Caco-2 (cell line): ENCODE measurements at regions not wholly inside any gene's neighbourhood (a gene's known extent, or its start where the extent isn't known, plus 50 kb on each side); places are given as distances from the start of the nearest gene placed in this dataset.

Source experiments
- BruUV-seq: library from RNA; stranded (reverse); fragments of 400-500 nt; replicated peaks from 2 replicates; lab custom pipeline; 2021; lab: Mats Ljungman, UMichigan
- CTCF ChIA-PET: fragments of 300-600 bp; sonication (Branson Sonifier 250); formaldehyde crosslinking; loops from one replicate; lab custom pipeline; 2022; ENCODE audit warnings: antibody characterized with exemption; lab: Charles Lee
- POLR2A ChIA-PET: fragments of 300-600 bp; sonication (Branson Sonifier 250); formaldehyde crosslinking; loops from one replicate; lab custom pipeline; 2022; ENCODE audit warnings: antibody characterized with exemption; lab: Charles Lee
- DNase-seq, 2 experiments: peaks; one replicate each; pipeline versions ENCODE4 v3.0.0 to v3.0.0-alpha.2; 2020 to 2022
- H3K27me3 ChIP-seq: replicated peaks from 2 replicates; pipeline ENCODE4 v1.6.0; 2011; ENCODE audit warnings: low read length; ENCODE audit not compliant: control insufficient read depth, insufficient read depth
- H3K36me3 ChIP-seq: 2 replicates; pipeline ENCODE4 v1.5.1; 2011; ENCODE audit warnings: low read length; ENCODE audit not compliant: control insufficient read depth, insufficient read depth
- H3K4me1 ChIP-seq: fragments of 250-450 bp; sonication (Bioruptor Pico); 2 replicates; pipeline ENCODE4 v1.5.1; 2020; ENCODE audit warnings: mild to moderate bottlenecking
- H3K4me3 ChIP-seq: 2 replicates; pipeline ENCODE4 v1.5.1; 2011; ENCODE audit warnings: low read depth, mild to moderate bottlenecking, control low read depth, low read length
- H3K9me3 ChIP-seq: fragments of 250-450 bp; sonication (Bioruptor Pico); 2 replicates; pipeline ENCODE4 v1.5.1; 2020; ENCODE audit warnings: mild to moderate bottlenecking, moderate library complexity
- H3K27ac Mint-ChIP-seq: one replicate; pipeline ENCODE4 v1.8.0; 2022; ENCODE audit warnings: mixed read lengths; ENCODE audit not compliant: unreplicated experiment
- H3K27me3 Mint-ChIP-seq: one replicate; pipeline ENCODE4 v1.8.0; 2022; ENCODE audit warnings: mixed read lengths; ENCODE audit not compliant: insufficient read depth, unreplicated experiment
- H3K36me3 Mint-ChIP-seq: one replicate; pipeline ENCODE4 v1.8.0; 2022; ENCODE audit warnings: mild to moderate bottlenecking, mixed read lengths; ENCODE audit not compliant: insufficient read depth, unreplicated experiment
- H3K4me1 Mint-ChIP-seq: one replicate; pipeline ENCODE4 v1.8.0; 2022; ENCODE audit warnings: low read depth, mixed read lengths; ENCODE audit not compliant: unreplicated experiment
- H3K4me3 Mint-ChIP-seq: one replicate; pipeline ENCODE4 v1.8.0; 2022; ENCODE audit warnings: mild to moderate bottlenecking, moderate library complexity, mixed read lengths; ENCODE audit not compliant: unreplicated experiment
- H3K9me3 Mint-ChIP-seq: one replicate; pipeline ENCODE4 v1.8.0; 2022; ENCODE audit warnings: mixed read lengths; ENCODE audit not compliant: unreplicated experiment
- intact Hi-C: fragments of 100-400 bp; cut with micrococcal nuclease; formaldehyde crosslinking; loops from one replicate; pipeline ENCODE4 v1.10.0; 2022; ENCODE audit not compliant: unreplicated experiment
- TF ChIP-seq, protein P1 (sequence below), 2 experiments: fragments of 200-600 bp in 1 of 2; IDR thresholded peaks; 1 replicate in 1 of 2; 2 replicates in 1 of 2; pipeline versions ENCODE4 v1.5.1 to v1.8.0; 2011 to 2022; ENCODE audit warnings: antibody characterized with exemption in 1 of 2, control low read depth in 1 of 2, inconsistent platforms in 1 of 2, low read depth in 1 of 2, low read length in 1 of 2, mild to moderate bottlenecking in 1 of 2, moderate library complexity in 1 of 2; ENCODE audit not compliant: insufficient read depth in 1 of 2, severe bottlenecking in 1 of 2, unreplicated experiment in 1 of 2

DNA sequence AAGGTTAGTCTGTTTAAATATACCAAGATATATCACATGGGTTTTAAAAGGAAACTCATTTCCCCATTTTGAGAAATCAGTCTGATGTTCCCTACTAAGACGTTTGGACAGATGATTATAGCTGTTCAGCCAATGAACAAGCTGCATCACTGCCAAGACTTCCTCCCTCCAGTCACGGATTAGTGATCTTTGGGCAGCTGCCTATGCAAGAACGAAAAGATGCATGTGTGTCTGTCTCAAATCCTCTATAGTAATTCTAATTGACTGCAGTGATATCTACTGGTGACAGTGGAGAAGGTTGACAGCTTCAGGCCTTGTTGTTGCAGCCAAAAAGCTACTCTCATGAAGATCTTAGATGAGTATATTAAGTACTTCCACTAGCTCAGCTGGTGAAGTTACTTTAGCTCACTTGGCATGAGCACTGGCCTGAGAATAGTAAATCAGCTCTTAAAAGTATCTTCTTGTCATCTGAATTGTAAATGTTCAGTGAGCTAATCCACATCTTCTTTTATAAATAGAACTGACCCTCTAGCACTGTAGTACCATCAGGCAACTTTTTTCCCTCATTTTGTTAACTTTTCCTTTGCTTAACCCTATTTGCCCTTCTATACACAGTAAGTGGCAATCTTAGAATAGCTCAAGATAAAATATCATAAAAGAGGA lies 134.5 kb upstream of the PCDH10 start:
- no peaks in the 10 kb centered on the region for H3K27me3 Mint-ChIP-seq
- BruUV-seq, result no TSS peak
- no peak for DNase-seq
- ChIA-PET CTCF (no interaction called here), POLR2A (no interaction called here)
- no peaks in the 10 kb centered on the region for H3K36me3 Mint-ChIP-seq
- Histone ChIP-seq H3K36me3 (no peaks in the 10 kb centered on the region), H3K27me3 (no peaks in the 10 kb centered on the region), H3K4me3 (no peak overlapping the region), H3K4me1 (no peaks in the 10 kb centered on the region), H3K9me3 (no peaks in the 10 kb centered on the region)
- no peak overlapping the region for H3K27ac Mint-ChIP-seq
- no peaks in the 10 kb centered on the region for H3K4me1 Mint-ChIP-seq
- peaks cover 11% of the 10 kb centered on the region for H3K9me3 Mint-ChIP-seq
- intact Hi-C loops, result no loop called here
- no peak overlapping the region for H3K4me3 Mint-ChIP-seq
- TF ChIP-seq, protein P1, sequence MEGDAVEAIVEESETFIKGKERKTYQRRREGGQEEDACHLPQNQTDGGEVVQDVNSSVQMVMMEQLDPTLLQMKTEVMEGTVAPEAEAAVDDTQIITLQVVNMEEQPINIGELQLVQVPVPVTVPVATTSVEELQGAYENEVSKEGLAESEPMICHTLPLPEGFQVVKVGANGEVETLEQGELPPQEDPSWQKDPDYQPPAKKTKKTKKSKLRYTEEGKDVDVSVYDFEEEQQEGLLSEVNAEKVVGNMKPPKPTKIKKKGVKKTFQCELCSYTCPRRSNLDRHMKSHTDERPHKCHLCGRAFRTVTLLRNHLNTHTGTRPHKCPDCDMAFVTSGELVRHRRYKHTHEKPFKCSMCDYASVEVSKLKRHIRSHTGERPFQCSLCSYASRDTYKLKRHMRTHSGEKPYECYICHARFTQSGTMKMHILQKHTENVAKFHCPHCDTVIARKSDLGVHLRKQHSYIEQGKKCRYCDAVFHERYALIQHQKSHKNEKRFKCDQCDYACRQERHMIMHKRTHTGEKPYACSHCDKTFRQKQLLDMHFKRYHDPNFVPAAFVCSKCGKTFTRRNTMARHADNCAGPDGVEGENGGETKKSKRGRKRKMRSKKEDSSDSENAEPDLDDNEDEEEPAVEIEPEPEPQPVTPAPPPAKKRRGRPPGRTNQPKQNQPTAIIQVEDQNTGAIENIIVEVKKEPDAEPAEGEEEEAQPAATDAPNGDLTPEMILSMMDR (IDR thresholded peaks at IDR 0.05; ENCODE audit: insufficient read depth in 1 of 2, low read depth in 1 of 2, low read length in 1 of 2, severe bottlenecking in 1 of 2, unreplicated experiment in 1 of 2), result no peak

DNA sequence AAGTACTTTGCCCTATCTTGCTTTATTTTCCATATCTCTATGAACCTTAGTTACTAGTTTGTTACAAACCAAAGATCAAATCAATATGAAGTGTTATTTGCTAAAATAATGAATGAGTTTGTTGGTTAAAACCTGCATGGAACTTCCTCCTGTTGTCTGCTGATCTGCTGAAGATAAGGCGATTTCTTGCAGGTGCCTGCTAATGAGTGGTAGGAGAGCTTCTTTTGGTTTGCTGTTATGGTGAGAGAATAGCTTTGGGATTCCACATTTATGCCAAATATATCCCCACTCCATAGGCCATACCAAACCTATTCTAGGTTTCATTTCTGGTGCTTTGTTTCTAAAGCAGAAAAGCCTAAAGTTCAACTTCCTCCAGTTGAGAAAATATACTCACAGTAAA lies 103.8 kb upstream of the PCDH10 start:
- no peaks in the 10 kb centered on the region for H3K36me3 ChIP-seq
- no peak overlapping the region for H3K27ac Mint-ChIP-seq
- H3K36me3 Mint-ChIP-seq, result no peaks in the 10 kb centered on the region
- no peaks in the 10 kb centered on the region for H3K9me3 ChIP-seq
- H3K9me3 Mint-ChIP-seq, result peaks cover 7% of the 10 kb centered on the region
- intact Hi-C loops, result no loop called here
- H3K27me3 Mint-ChIP-seq, result no peaks in the 10 kb centered on the region
- no peak for DNase-seq
- H3K4me1 Mint-ChIP-seq, result no peaks in the 10 kb centered on the region
- H3K27me3 ChIP-seq, result no peaks in the 10 kb centered on the region
- no TSS peak for BruUV-seq
- H3K4me3 Mint-ChIP-seq, result no peak overlapping the region
- POLR2A ChIA-PET, result no interaction called here
- CTCF ChIA-PET, result no interaction called here
- H3K4me3 ChIP-seq, result no peak overlapping the region
- TF ChIP-seq, protein P1 (IDR thresholded peaks at IDR 0.05; ENCODE audit: insufficient read depth in 1 of 2, low read depth in 1 of 2, low read length in 1 of 2, severe bottlenecking in 1 of 2, unreplicated experiment in 1 of 2), result no peak
- no peaks in the 10 kb centered on the region for H3K4me1 ChIP-seq

GRCh38 chr4:133046156-133046555 lies 102.9 kb upstream of the PCDH10 start:
- Mint-ChIP-seq H3K36me3 (no peaks in the 10 kb centered on the region), H3K9me3 (peaks cover 7% of the 10 kb centered on the region), H3K27me3 (no peaks in the 10 kb centered on the region), H3K4me1 (no peaks in the 10 kb centered on the region), H3K27ac (no peak overlapping the region), H3K4me3 (no peak overlapping the region)
- no peak overlapping the region for H3K4me3 ChIP-seq
- intact Hi-C loops, result no loop called here
- CTCF ChIA-PET, result no interaction called here
- H3K9me3 ChIP-seq, result no peaks in the 10 kb centered on the region
- no peaks in the 10 kb centered on the region for H3K4me1 ChIP-seq
- TF ChIP-seq, protein P1 (IDR thresholded peaks at IDR 0.05; ENCODE audit: insufficient read depth in 1 of 2, low read depth in 1 of 2, low read length in 1 of 2, severe bottlenecking in 1 of 2, unreplicated experiment in 1 of 2), result no peak
- no peaks in the 10 kb centered on the region for H3K27me3 ChIP-seq
- no peak for DNase-seq
- POLR2A ChIA-PET, result no interaction called here
- no TSS peak for BruUV-seq
- H3K36me3 ChIP-seq, result no peaks in the 10 kb centered on the region
